ENCODE measurements at regions not wholly inside any gene's neighbourhood (a gene's known extent, or its start where the extent isn't known, plus 50 kb on each side); places are given as distances from the start of the nearest gene placed in this dataset.
"Not testable (repeated sequence)": the region's sequence is repeated elsewhere in the genome, so short reads cannot be mapped to it uniquely, and the experiment has no call there.

DNA sequence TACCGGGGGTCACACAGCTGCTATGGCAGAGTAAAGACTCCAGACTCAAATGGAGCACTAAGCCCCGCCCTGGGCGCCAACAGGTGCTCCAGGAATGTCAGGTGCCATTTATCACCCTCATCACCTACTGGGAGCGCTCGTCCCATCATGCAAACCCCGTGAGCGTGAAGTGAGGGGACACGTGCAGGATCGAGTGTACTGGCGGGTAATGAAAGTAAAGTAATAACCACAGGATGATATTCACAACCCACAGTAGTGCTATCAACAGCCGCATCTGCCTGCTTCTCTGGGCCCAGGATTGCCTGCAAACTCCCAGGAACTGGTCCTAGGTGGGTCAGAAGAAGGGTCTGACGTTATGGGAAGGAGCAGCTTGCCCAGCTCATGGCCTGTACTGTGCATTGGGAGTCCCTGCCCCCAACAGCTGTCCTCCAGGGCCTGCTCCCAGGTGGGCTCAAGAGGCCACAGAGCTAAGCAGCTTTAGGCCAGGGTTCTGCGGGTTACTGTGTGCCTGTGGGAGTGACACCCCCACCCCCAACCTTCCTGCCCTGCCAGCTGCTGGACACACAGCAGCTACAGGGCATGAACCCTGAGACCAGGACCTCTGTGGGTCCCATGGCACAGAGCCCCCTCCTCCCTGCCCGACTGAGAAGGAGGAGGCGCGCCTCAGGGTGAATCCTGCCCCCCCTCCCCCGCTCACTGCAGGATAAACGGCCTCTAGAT lies 120.5 kb upstream of the SULF2 start:
- no peaks in the 10 kb centered on the region for H3K36me3 ChIP-seq (ENCODE audit: control insufficient read depth in 1 of 2, insufficient read depth in 2 of 2, low read length in 2 of 2)
- no peak overlapping the region for H3K9ac ChIP-seq (ENCODE audit: low read depth in 1 of 2, low read length in 2 of 2)
- no peaks in the 10 kb centered on the region for H3K4me1 ChIP-seq (ENCODE audit: control insufficient read depth in 1 of 2, insufficient read depth in 2 of 2, low read length in 2 of 2)
- no peak overlapping the region for H3K27ac ChIP-seq (ENCODE audit: low read depth, low read length)
- H3K27me3 ChIP-seq (ENCODE audit: control insufficient read depth in 1 of 2, insufficient read depth in 2 of 2, low read length in 2 of 2), result no peaks in the 10 kb centered on the region
- H3K4me3 ChIP-seq (ENCODE audit: low read depth in 1 of 2, low read length in 2 of 2), result no peak overlapping the region
- no peaks in the 10 kb centered on the region for H3K9me3 ChIP-seq (ENCODE audit: control insufficient read depth in 1 of 2, low read length in 2 of 2)

DNA sequence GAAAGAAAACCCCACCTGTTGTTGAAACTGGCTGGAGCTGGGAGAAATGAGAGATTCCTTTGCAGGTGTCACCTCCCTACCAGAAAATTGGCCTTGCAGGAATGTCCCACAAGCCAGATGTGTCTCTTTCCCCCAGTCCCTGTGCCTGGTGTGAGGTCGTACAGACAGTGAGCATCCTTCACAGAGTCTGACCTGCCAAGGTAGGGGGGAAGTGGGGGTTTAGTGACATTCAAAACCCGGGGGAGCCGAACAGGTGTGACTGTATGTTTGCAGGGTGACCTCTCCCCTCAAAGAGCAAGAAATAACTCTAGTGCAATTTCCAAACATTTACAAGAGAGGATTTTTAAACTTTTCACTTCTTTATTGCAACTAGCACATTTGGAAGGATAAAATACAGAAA lies 117.7 kb upstream of the SULF2 start:
- H3K9ac ChIP-seq (ENCODE audit: low read depth in 1 of 2, low read length in 2 of 2); H3K9me3 ChIP-seq (ENCODE audit: control insufficient read depth in 1 of 2, low read length in 2 of 2); H3K27me3 ChIP-seq (ENCODE audit: control insufficient read depth in 1 of 2, insufficient read depth in 2 of 2, low read length in 2 of 2); H3K36me3 ChIP-seq (ENCODE audit: control insufficient read depth in 1 of 2, insufficient read depth in 2 of 2, low read length in 2 of 2); H3K27ac ChIP-seq (ENCODE audit: low read depth, low read length); H3K4me1 ChIP-seq (ENCODE audit: control insufficient read depth in 1 of 2, insufficient read depth in 2 of 2, low read length in 2 of 2); H3K4me3 ChIP-seq (ENCODE audit: low read depth in 1 of 2, low read length in 2 of 2): not testable (repeated sequence)

DNA sequence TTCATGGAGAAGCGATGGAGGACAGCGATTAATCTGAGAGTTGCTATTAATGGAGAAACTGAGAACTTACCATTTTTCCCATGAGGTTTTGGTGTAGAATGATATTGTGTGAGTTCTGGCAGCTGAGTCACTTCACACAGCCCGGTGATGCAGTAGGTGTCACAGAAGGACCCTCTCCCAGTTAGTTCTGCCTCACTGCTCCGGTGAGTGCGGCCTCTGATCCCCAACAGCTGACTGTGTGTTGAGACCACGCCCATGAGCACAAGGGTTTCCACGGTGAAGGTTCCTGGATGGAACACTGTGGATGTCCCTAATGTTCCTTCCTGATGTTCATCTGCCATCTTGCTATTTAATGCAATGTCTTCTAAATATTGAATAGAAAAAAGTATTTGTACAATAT lies 114.0 kb upstream of the SULF2 start:
- H3K4me3 ChIP-seq (ENCODE audit: low read depth in 1 of 2, low read length in 2 of 2); H3K9ac ChIP-seq (ENCODE audit: low read depth in 1 of 2, low read length in 2 of 2); H3K36me3 ChIP-seq (ENCODE audit: control insufficient read depth in 1 of 2, insufficient read depth in 2 of 2, low read length in 2 of 2); H3K27me3 ChIP-seq (ENCODE audit: control insufficient read depth in 1 of 2, insufficient read depth in 2 of 2, low read length in 2 of 2); H3K4me1 ChIP-seq (ENCODE audit: control insufficient read depth in 1 of 2, insufficient read depth in 2 of 2, low read length in 2 of 2); H3K9me3 ChIP-seq (ENCODE audit: control insufficient read depth in 1 of 2, low read length in 2 of 2); H3K27ac ChIP-seq (ENCODE audit: low read depth, low read length): not testable (repeated sequence)

DNA sequence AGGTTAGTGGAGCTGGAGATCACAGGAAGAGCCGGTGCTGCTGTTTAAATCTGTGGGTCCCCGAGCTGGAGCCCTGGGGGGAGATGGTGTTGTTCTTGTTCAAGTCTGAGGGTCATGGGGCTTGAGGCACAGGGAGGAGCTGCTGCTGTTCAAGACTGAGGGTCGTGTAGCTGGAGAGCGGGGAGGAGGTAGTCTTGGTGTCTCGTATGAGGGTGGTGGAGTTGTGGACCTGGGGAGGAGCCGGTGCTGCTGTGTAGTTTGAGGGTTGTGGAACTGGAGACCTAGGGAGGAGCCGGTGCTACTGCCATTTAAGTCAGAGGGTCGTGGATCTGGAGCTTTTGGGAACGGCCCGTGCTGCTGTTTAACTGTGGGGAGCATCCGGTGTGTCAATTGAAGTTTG lies 112.2 kb upstream of the SULF2 start:
- Histone ChIP-seq H3K27ac (ENCODE audit: low read depth, low read length) (no peak overlapping the region), H3K36me3 (ENCODE audit: control insufficient read depth in 1 of 2, insufficient read depth in 2 of 2, low read length in 2 of 2) (no peaks in the 10 kb centered on the region), H3K9me3 (ENCODE audit: control insufficient read depth in 1 of 2, low read length in 2 of 2) (no peaks in the 10 kb centered on the region), H3K4me1 (ENCODE audit: control insufficient read depth in 1 of 2, insufficient read depth in 2 of 2, low read length in 2 of 2) (no peaks in the 10 kb centered on the region), H3K27me3 (ENCODE audit: control insufficient read depth in 1 of 2, insufficient read depth in 2 of 2, low read length in 2 of 2) (no peaks in the 10 kb centered on the region), H3K4me3 (ENCODE audit: low read depth in 1 of 2, low read length in 2 of 2) (no peak overlapping the region), H3K9ac (ENCODE audit: low read depth in 1 of 2, low read length in 2 of 2) (no peak overlapping the region)

DNA sequence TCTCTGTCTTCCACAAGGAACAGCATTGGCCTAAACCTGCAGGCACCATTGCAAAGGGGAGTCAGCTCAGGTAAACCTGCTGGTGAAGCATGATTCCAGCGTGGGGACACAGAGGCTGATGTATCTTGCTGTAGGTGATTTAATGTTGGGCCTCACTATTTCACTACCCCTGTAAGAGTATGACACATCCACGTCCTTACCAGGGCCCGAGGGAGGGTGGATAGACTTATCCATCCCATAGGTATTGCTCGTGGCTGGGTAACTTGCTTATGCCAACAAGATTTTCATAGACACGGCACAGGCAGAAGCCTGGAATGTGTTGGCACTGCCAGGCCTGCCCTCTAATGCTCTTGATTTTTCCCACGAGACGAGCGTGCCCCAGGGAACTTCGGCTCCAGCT lies 107.4 kb upstream of the SULF2 start:
- not testable (repeated sequence) for H3K4me1 ChIP-seq (ENCODE audit: control insufficient read depth in 1 of 2, insufficient read depth in 2 of 2, low read length in 2 of 2); H3K4me3 ChIP-seq (ENCODE audit: low read depth in 1 of 2, low read length in 2 of 2); H3K9ac ChIP-seq (ENCODE audit: low read depth in 1 of 2, low read length in 2 of 2); H3K36me3 ChIP-seq (ENCODE audit: control insufficient read depth in 1 of 2, insufficient read depth in 2 of 2, low read length in 2 of 2); H3K27me3 ChIP-seq (ENCODE audit: control insufficient read depth in 1 of 2, insufficient read depth in 2 of 2, low read length in 2 of 2); H3K27ac ChIP-seq (ENCODE audit: low read depth, low read length); H3K9me3 ChIP-seq (ENCODE audit: control insufficient read depth in 1 of 2, low read length in 2 of 2)

DNA sequence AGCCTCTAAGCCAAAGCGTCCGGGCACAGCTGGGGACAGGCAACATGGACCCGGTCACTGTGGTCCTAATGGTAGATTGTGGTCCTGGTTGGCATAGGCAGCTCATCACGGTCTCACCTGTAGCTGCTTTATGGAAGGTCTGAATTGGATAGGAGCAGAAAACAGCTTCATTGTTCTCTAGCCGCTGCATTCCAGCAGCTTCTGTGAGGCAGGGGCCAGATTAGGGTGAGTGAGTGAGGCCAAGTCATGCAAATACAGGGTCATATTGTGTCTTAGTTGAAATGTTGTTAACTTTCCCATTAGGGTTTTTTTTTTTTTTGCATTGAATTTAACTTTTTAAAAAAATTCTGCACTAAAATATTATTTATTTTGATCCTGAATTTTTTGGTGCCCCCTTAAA lies 105.4 kb upstream of the SULF2 start:
- H3K9ac ChIP-seq (ENCODE audit: low read depth in 1 of 2, low read length in 2 of 2); H3K4me1 ChIP-seq (ENCODE audit: control insufficient read depth in 1 of 2, insufficient read depth in 2 of 2, low read length in 2 of 2); H3K36me3 ChIP-seq (ENCODE audit: control insufficient read depth in 1 of 2, insufficient read depth in 2 of 2, low read length in 2 of 2); H3K4me3 ChIP-seq (ENCODE audit: low read depth in 1 of 2, low read length in 2 of 2); H3K27me3 ChIP-seq (ENCODE audit: control insufficient read depth in 1 of 2, insufficient read depth in 2 of 2, low read length in 2 of 2); H3K9me3 ChIP-seq (ENCODE audit: control insufficient read depth in 1 of 2, low read length in 2 of 2); H3K27ac ChIP-seq (ENCODE audit: low read depth, low read length): not testable (repeated sequence)

DNA sequence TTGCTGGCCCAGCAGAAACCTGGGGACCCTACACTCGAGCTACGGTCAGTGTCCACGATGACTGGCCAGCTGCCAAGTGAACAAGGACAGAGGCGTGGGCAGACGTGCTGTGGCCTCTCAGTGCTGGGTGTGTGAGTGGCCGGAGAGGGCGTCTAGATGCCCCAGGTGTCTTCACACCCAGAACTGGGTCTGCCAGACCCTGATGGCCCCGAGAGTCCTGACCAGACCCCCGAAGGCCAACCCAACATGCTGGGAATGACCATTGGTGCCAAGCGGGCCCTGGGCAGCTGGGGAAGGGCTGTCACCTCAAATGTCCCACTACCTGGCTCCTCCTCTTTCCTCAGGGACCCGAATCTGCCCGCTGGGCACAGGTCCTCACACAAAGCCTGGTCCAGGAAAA lies 104.5 kb upstream of the SULF2 start:
- H3K4me3 ChIP-seq (ENCODE audit: low read depth in 1 of 2, low read length in 2 of 2); H3K27me3 ChIP-seq (ENCODE audit: control insufficient read depth in 1 of 2, insufficient read depth in 2 of 2, low read length in 2 of 2); H3K27ac ChIP-seq (ENCODE audit: low read depth, low read length); H3K9ac ChIP-seq (ENCODE audit: low read depth in 1 of 2, low read length in 2 of 2); H3K36me3 ChIP-seq (ENCODE audit: control insufficient read depth in 1 of 2, insufficient read depth in 2 of 2, low read length in 2 of 2); H3K4me1 ChIP-seq (ENCODE audit: control insufficient read depth in 1 of 2, insufficient read depth in 2 of 2, low read length in 2 of 2); H3K9me3 ChIP-seq (ENCODE audit: control insufficient read depth in 1 of 2, low read length in 2 of 2): not testable (repeated sequence)

DNA sequence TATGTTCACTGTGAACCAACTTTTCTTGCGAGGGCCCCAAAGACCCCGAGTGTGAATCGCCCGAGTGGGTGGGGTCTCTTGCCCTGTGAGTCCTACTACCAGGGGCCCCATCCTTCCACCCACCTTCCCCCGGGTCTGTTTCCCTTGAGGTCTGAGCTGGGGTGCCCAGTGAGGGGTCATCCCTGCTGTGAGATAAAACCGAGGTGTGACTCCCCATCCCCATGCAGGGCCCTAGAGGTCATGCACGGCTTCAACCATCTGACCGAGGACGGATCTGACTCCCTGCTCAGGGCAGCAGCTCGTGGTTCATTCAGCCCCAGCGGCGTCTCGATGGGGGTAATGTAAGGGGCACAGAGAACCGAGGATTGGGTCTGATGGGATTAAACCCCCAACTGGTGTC lies 103.1 kb upstream of the SULF2 start:
- Histone ChIP-seq H3K4me3 (ENCODE audit: low read depth in 1 of 2, low read length in 2 of 2) (no peak overlapping the region), H3K4me1 (ENCODE audit: control insufficient read depth in 1 of 2, insufficient read depth in 2 of 2, low read length in 2 of 2) (no peaks in the 10 kb centered on the region), H3K27me3 (ENCODE audit: control insufficient read depth in 1 of 2, insufficient read depth in 2 of 2, low read length in 2 of 2) (no peaks in the 10 kb centered on the region), H3K9me3 (ENCODE audit: control insufficient read depth in 1 of 2, low read length in 2 of 2) (no peaks in the 10 kb centered on the region), H3K27ac (ENCODE audit: low read depth, low read length) (no peak overlapping the region), H3K9ac (ENCODE audit: low read depth in 1 of 2, low read length in 2 of 2) (no peak overlapping the region), H3K36me3 (ENCODE audit: control insufficient read depth in 1 of 2, insufficient read depth in 2 of 2, low read length in 2 of 2) (no peaks in the 10 kb centered on the region)

DNA sequence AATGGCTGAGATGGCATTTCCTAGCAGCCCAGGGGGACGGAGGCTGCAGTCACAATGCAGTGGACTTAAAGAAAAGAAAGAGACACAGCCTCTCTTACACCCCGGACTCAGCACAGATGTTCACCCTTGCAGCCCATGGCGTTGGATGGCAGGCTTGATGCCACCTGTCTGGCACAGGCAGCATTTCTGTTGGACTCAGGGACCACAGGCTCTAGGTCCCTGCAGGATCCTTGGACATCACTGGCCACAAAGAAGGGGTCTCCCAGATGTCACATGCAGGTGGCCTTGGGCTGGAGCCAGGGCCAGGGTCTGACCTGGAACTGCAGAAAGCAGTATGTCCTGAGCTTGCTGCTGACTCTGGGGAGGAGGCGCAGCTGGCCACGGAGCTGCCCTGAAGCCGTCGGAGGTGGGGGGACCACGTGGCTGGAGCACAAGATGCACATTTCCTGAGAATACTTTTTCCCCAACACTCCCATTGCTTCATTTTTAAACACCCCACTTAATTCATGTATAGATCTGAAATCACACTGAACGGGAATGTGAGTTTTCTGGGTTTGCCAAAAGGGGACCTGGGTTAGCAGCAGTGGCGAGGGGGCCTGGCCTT lies 102.3 kb upstream of the SULF2 start:
- Histone ChIP-seq H3K36me3 (ENCODE audit: control insufficient read depth in 1 of 2, insufficient read depth in 2 of 2, low read length in 2 of 2) (no peaks in the 10 kb centered on the region), H3K27ac (ENCODE audit: low read depth, low read length) (no peak overlapping the region), H3K9ac (ENCODE audit: low read depth in 1 of 2, low read length in 2 of 2) (no peak overlapping the region), H3K4me1 (ENCODE audit: control insufficient read depth in 1 of 2, insufficient read depth in 2 of 2, low read length in 2 of 2) (no peaks in the 10 kb centered on the region), H3K27me3 (ENCODE audit: control insufficient read depth in 1 of 2, insufficient read depth in 2 of 2, low read length in 2 of 2) (no peaks in the 10 kb centered on the region), H3K4me3 (ENCODE audit: low read depth in 1 of 2, low read length in 2 of 2) (no peak overlapping the region), H3K9me3 (ENCODE audit: control insufficient read depth in 1 of 2, low read length in 2 of 2) (no peaks in the 10 kb centered on the region)

DNA sequence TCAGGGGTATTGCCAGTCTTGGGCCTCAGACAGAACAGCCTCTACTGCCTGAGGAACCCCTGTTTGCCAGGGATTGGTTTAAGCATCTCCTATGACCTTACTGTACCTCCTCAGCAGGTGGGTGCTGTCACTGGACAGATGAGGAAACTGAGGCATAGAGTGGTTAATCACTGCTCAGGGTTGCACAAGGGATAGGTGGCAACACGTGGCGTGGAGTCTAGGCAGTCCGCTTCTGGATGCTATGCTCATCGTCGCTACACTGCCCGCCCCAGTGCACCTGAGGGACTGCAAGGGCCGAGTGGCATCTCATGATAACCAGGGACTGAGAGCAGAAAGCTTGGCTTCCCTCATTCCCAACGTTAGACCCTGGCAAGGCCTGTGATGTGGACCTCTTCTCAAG lies 101.8 kb upstream of the SULF2 start:
- H3K36me3 ChIP-seq (ENCODE audit: control insufficient read depth in 1 of 2, insufficient read depth in 2 of 2, low read length in 2 of 2), result no peaks in the 10 kb centered on the region
- H3K27me3 ChIP-seq (ENCODE audit: control insufficient read depth in 1 of 2, insufficient read depth in 2 of 2, low read length in 2 of 2), result no peaks in the 10 kb centered on the region
- H3K4me1 ChIP-seq (ENCODE audit: control insufficient read depth in 1 of 2, insufficient read depth in 2 of 2, low read length in 2 of 2), result no peaks in the 10 kb centered on the region
- H3K9me3 ChIP-seq (ENCODE audit: control insufficient read depth in 1 of 2, low read length in 2 of 2), result no peaks in the 10 kb centered on the region
- no peak overlapping the region for H3K9ac ChIP-seq (ENCODE audit: low read depth in 1 of 2, low read length in 2 of 2)
- no peak overlapping the region for H3K27ac ChIP-seq (ENCODE audit: low read depth, low read length)
- no peak overlapping the region for H3K4me3 ChIP-seq (ENCODE audit: low read depth in 1 of 2, low read length in 2 of 2)
